ENCODE measurements at regions not wholly inside any gene's neighbourhood (a gene's known extent, or its start where the extent isn't known, plus 50 kb on each side); places are given as distances from the start of the nearest gene placed in this dataset.

- Mint-ChIP-seq H3K9me3 (peaks cover 14% of the 10 kb centered on the region), H3K36me3 (no peaks in the 10 kb centered on the region), H3K4me3 (no peak overlapping the region), H3K27me3 (ENCODE audit: low read depth) (no peaks in the 10 kb centered on the region), H3K4me1 (peaks cover 28% of the 10 kb centered on the region), H3K27ac (peak overlapping the region; percentile 62)
- TF ChIP-seq CTCF (IDR thresholded peaks at IDR 0.05; ENCODE audit: unreplicated experiment): no peak
- no peak for DNase-seq (ENCODE audit: low spot score in 2 of 2, unreplicated experiment in 2 of 2)
These were observed 160.4 kb downstream of the UACA start for GRCh38 chr15:70602834-70603560.

- Mint-ChIP-seq H3K36me3 (no peaks in the 10 kb centered on the region), H3K4me1 (peaks cover 23% of the 10 kb centered on the region), H3K4me3 (no peak overlapping the region), H3K27me3 (ENCODE audit: low read depth) (no peaks in the 10 kb centered on the region), H3K9me3 (peaks cover 14% of the 10 kb centered on the region), H3K27ac (no peak overlapping the region)
- DNase-seq (ENCODE audit: low spot score in 2 of 2, unreplicated experiment in 2 of 2): no peak
- no peak for TF ChIP-seq CTCF (IDR thresholded peaks at IDR 0.05; ENCODE audit: unreplicated experiment)
These were observed 161.1 kb downstream of the UACA start for GRCh38 chr15:70602281-70602680.

GRCh38 chr15:70597945-70598344 is 165.4 kb downstream of the UACA start:
- no peak for DNase-seq (ENCODE audit: low spot score in 2 of 2, unreplicated experiment in 2 of 2)
- Mint-ChIP-seq H3K4me1 (no peaks in the 10 kb centered on the region), H3K9me3 (peaks cover 40% of the 10 kb centered on the region), H3K27me3 (ENCODE audit: low read depth) (no peaks in the 10 kb centered on the region), H3K4me3 (no peak overlapping the region), H3K27ac (no peak overlapping the region), H3K36me3 (peaks cover 12% of the 10 kb centered on the region)
- TF ChIP-seq CTCF (IDR thresholded peaks at IDR 0.05; ENCODE audit: unreplicated experiment): no peak

GRCh38 chr15:70597056-70597603 is 166.2 kb downstream of the UACA start:
- no peaks in the 10 kb centered on the region for H3K27me3 Mint-ChIP-seq (ENCODE audit: low read depth)
- H3K9me3 Mint-ChIP-seq: peaks cover 43% of the 10 kb centered on the region
- peak overlapping the region; percentile 34 for H3K27ac Mint-ChIP-seq
- H3K4me3 Mint-ChIP-seq: no peak overlapping the region
- no peak for TF ChIP-seq CTCF (IDR thresholded peaks at IDR 0.05; ENCODE audit: unreplicated experiment)
- DNase-seq (ENCODE audit: low spot score in 2 of 2, unreplicated experiment in 2 of 2): peak in 1 of 2 experiments; percentile 28
- peaks cover 12% of the 10 kb centered on the region for H3K36me3 Mint-ChIP-seq
- no peaks in the 10 kb centered on the region for H3K4me1 Mint-ChIP-seq

- peak in 1 of 2 experiments; percentile 2 for DNase-seq (ENCODE audit: low spot score in 2 of 2, unreplicated experiment in 2 of 2)
These were observed 166.9 kb downstream of the UACA start for GRCh38 chr15:70596354-70597055.

More at GRCh38 chr15:70596354-70597055, 166.9 kb downstream of the UACA start:
- H3K36me3 Mint-ChIP-seq: peaks cover 15% of the 10 kb centered on the region
- no peak for TF ChIP-seq CTCF (IDR thresholded peaks at IDR 0.05; ENCODE audit: unreplicated experiment)
- H3K27me3 Mint-ChIP-seq (ENCODE audit: low read depth): no peaks in the 10 kb centered on the region
- H3K4me3 Mint-ChIP-seq: no peak overlapping the region
- no peak overlapping the region for H3K27ac Mint-ChIP-seq
- H3K4me1 Mint-ChIP-seq: no peaks in the 10 kb centered on the region
- H3K9me3 Mint-ChIP-seq: peaks cover 47% of the 10 kb centered on the region
